H9 (cell line): ENCODE measurements at regions not wholly inside any gene's neighbourhood (a gene's known extent, or its start where the extent isn't known, plus 50 kb on each side); places are given as distances from the start of the nearest gene placed in this dataset.
A peak's percentile ranks its signal among the peaks of the same experiment; 100 is the strongest.

ENCODE experiments used
- DNase-seq: peaks from one replicate; pipeline ENCODE4 v3.0.0-alpha.2; 2017
- H2AFZ ChIP-seq: one replicate; pipeline ENCODE4 v1.6.1; 2013; ENCODE audit warnings: mild to moderate bottlenecking, low read length, control low read depth, moderate library complexity
- H2AK5ac ChIP-seq: 2 replicates; pipeline ENCODE4 v1.6.1; 2013; ENCODE audit warnings: low read length, control low read depth, mixed read lengths; ENCODE audit not compliant: insufficient read length
- H2BK120ac ChIP-seq: one replicate; pipeline ENCODE4 v1.6.1; 2013; ENCODE audit warnings: low read depth, mild to moderate bottlenecking, low read length, control low read depth, inconsistent platforms; ENCODE audit not compliant: poor library complexity, severe bottlenecking
- H2BK12ac ChIP-seq: 2 replicates; pipeline ENCODE4 v1.6.1; 2013; ENCODE audit warnings: low read length, control low read depth, mixed read lengths, low read depth; ENCODE audit not compliant: insufficient read length
- H2BK15ac ChIP-seq: 2 replicates; pipeline ENCODE4 v1.6.1; 2013; ENCODE audit warnings: low read depth, low read length, control low read depth
- H2BK20ac ChIP-seq: one replicate; pipeline ENCODE4 v1.6.1; 2013; ENCODE audit warnings: low read depth, mild to moderate bottlenecking, low read length, control low read depth, inconsistent platforms; ENCODE audit not compliant: poor library complexity, severe bottlenecking
- H2BK5ac ChIP-seq: 2 replicates; pipeline ENCODE4 v1.6.1; 2013; ENCODE audit warnings: low read length, control low read depth, mixed read lengths; ENCODE audit not compliant: insufficient read length
- H3K14ac ChIP-seq: 2 replicates; pipeline ENCODE4 v1.6.1; 2013; ENCODE audit warnings: low read length, control low read depth; ENCODE audit not compliant: insufficient read depth
- H3K18ac ChIP-seq: 2 replicates; pipeline ENCODE4 v1.6.1; 2013; ENCODE audit warnings: low read depth, mild to moderate bottlenecking, mixed read lengths, low read length, control low read depth; ENCODE audit not compliant: insufficient read length
- H3K23ac ChIP-seq: 2 replicates; pipeline ENCODE4 v1.6.1; 2013; ENCODE audit warnings: low read length, control low read depth, mixed read lengths, low read depth; ENCODE audit not compliant: insufficient read length
- H3K23me2 ChIP-seq: 2 replicates; pipeline ENCODE4 v1.6.1; 2013; ENCODE audit warnings: low read depth, mild to moderate bottlenecking, mixed read lengths, low read length, control low read depth; ENCODE audit not compliant: insufficient read length, poor library complexity, severe bottlenecking
- H3K27ac ChIP-seq: 2 replicates; pipeline ENCODE4 v1.5.1; 2013; ENCODE audit warnings: low read length, control low read depth, mixed read lengths, low read depth; ENCODE audit not compliant: insufficient read length
- H3K27me3 ChIP-seq: 2 replicates; pipeline ENCODE4 v1.6.1; 2013; ENCODE audit warnings: low read length, control low read depth, inconsistent platforms; ENCODE audit not compliant: insufficient read depth
- H3K4ac ChIP-seq: 2 replicates; pipeline ENCODE4 v1.6.1; 2013; ENCODE audit warnings: low read depth, mild to moderate bottlenecking, control low read depth, inconsistent platforms, low read length, moderate library complexity
- H3K4me1 ChIP-seq: 2 replicates; pipeline ENCODE4 v1.6.1; 2013; ENCODE audit warnings: low read length, control low read depth, inconsistent platforms; ENCODE audit not compliant: insufficient read depth
- H3K4me2 ChIP-seq: 2 replicates; pipeline ENCODE4 v1.6.1; 2013; ENCODE audit warnings: low read length, control low read depth, mixed read lengths; ENCODE audit not compliant: insufficient read length, insufficient read depth
- H3K56ac ChIP-seq: 2 replicates; pipeline ENCODE4 v1.6.1; 2013; ENCODE audit warnings: low read depth, mild to moderate bottlenecking, mixed read lengths, low read length, control low read depth; ENCODE audit not compliant: insufficient read length
- H3K79me1 ChIP-seq: 2 replicates; pipeline ENCODE4 v1.6.1; 2013; ENCODE audit warnings: low read depth, mild to moderate bottlenecking, moderate library complexity, low read length, control low read depth, inconsistent platforms; ENCODE audit not compliant: insufficient read depth, poor library complexity, severe bottlenecking
- H3K79me2 ChIP-seq: 2 replicates; pipeline ENCODE4 v1.6.1; 2013; ENCODE audit warnings: low read length, control low read depth, inconsistent platforms; ENCODE audit not compliant: insufficient read depth
- H3K9ac ChIP-seq: 2 replicates; pipeline ENCODE4 v1.6.1; 2013; ENCODE audit warnings: low read length, control low read depth, mixed read lengths; ENCODE audit not compliant: insufficient read length; ENCODE audit errors: extremely low read depth
- H3K9me3 ChIP-seq: one replicate; pipeline ENCODE4 v1.6.1; 2013; ENCODE audit warnings: low read depth, low read length, inconsistent platforms; ENCODE audit not compliant: control insufficient read depth
- H3T11ph ChIP-seq: one replicate; pipeline ENCODE4 v1.6.1; 2013; ENCODE audit warnings: mild to moderate bottlenecking, low read length, control low read depth, inconsistent platforms
- H4K20me1 ChIP-seq: one replicate; pipeline ENCODE4 v1.6.1; 2013; ENCODE audit not compliant: control insufficient read depth, insufficient read length, insufficient read depth
- H4K5ac ChIP-seq: 2 replicates; pipeline ENCODE4 v1.6.1; 2013; ENCODE audit warnings: low read depth, mild to moderate bottlenecking, mixed read lengths, low read length, control low read depth; ENCODE audit not compliant: insufficient read length
- H4K8ac ChIP-seq: replicated peaks from 2 replicates; pipeline ENCODE4 v1.6.1; 2013; ENCODE audit warnings: low read length, control low read depth, mixed read lengths, low read depth; ENCODE audit not compliant: insufficient read length
- H4K91ac ChIP-seq: 2 replicates; pipeline ENCODE4 v1.6.1; 2013; ENCODE audit warnings: low read depth, mild to moderate bottlenecking, moderate library complexity, mixed read lengths, low read length, control low read depth; ENCODE audit not compliant: insufficient read length
- H3K27ac Mint-ChIP-seq, 3 experiments: 2 replicates in 2 of 3; 3 replicates in 1 of 3; pipeline ENCODE4 v1.8.0; 2020 to 2021; ENCODE audit warnings: mixed read lengths in 3 of 3, mild to moderate bottlenecking in 1 of 3, moderate library complexity in 1 of 3
- H3K27me3 Mint-ChIP-seq: 2 replicates; pipeline ENCODE4 v1.8.0; 2021; ENCODE audit warnings: low read depth, mild to moderate bottlenecking, moderate library complexity, mixed read lengths
- H3K36me3 Mint-ChIP-seq, 3 experiments: 2 replicates in 2 of 3; 3 replicates in 1 of 3; pipeline ENCODE4 v1.8.0; 2020 to 2021; ENCODE audit warnings: low read depth in 3 of 3, mixed read lengths in 3 of 3; ENCODE audit not compliant: insufficient read depth in 1 of 3
- H3K4me1 Mint-ChIP-seq, 2 experiments: 2 replicates each; pipeline ENCODE4 v1.8.0; 2020; ENCODE audit warnings: mixed read lengths in 2 of 2
- H3K4me3 Mint-ChIP-seq, 2 experiments: 2 replicates in 1 of 2; 3 replicates in 1 of 2; pipeline ENCODE4 v1.8.0; 2020 to 2021; ENCODE audit warnings: mild to moderate bottlenecking in 2 of 2, mixed read lengths in 2 of 2, moderate library complexity in 1 of 2
- H3K9me3 Mint-ChIP-seq, 2 experiments: 2 replicates in 1 of 2; 3 replicates in 1 of 2; pipeline ENCODE4 v1.8.0; 2020; ENCODE audit warnings: mild to moderate bottlenecking in 2 of 2, mixed read lengths in 2 of 2, moderate library complexity in 1 of 2
- CTCF ChIP-seq: fragments of 200-600 bp; sonication (generic); conservative IDR thresholded peaks from 3 replicates; pipeline ENCODE4 v1.8.0; 2021; ENCODE audit warnings: antibody characterized with exemption, mild to moderate bottlenecking
- WGBS: extraction: QIAGEN DNeasy Blood & Tissue Kit; methylation state at CpG from one replicate; pipeline ENCODE4 v1.1.7; 2013; ENCODE audit warnings: missing lambda C conversion rate, low lambda C conversion rate, mixed read lengths; ENCODE audit not compliant: insufficient read length; ENCODE audit errors: extremely low coverage; 5-methylcytosine and 5-hydroxymethylcytosine counted together

- no peaks in the 10 kb centered on the region for H3K23me2 ChIP-seq
- TF ChIP-seq CTCF, result no peak
- H3K56ac ChIP-seq, result no peak overlapping the region
- WGBS, result no CpG with 5 or more reads among the region's 9 CpGs
- H2BK12ac ChIP-seq, result no peak overlapping the region
- no peaks in the 10 kb centered on the region for H4K20me1 ChIP-seq
- no peak overlapping the region for H3T11ph ChIP-seq
- no peaks in the 10 kb centered on the region for H3K36me3 Mint-ChIP-seq
- H4K5ac ChIP-seq, result no peak overlapping the region
- 0 out of 2 replicates have a peak overlapping the region, but pooled peaks have one; percentile 3 for H3K14ac ChIP-seq
- no peak overlapping the region for H3K4me2 ChIP-seq
- H3K9me3 ChIP-seq, result no peaks in the 10 kb centered on the region
- no peak overlapping the region for H3K9ac ChIP-seq
- peaks cover 5 to 11% of the 10 kb centered on the region in 2 experiments for H3K4me1 Mint-ChIP-seq
- H3K4me1 ChIP-seq, result no peaks in the 10 kb centered on the region
- H3K27me3 Mint-ChIP-seq, result no peaks in the 10 kb centered on the region
- H4K91ac ChIP-seq, result no peak overlapping the region
- no peak overlapping the region for H3K18ac ChIP-seq
- no peak overlapping the region for H3K27ac Mint-ChIP-seq
- no peak overlapping the region for H2AK5ac ChIP-seq
- no peak overlapping the region for H2BK20ac ChIP-seq
- no peak overlapping the region for H2BK15ac ChIP-seq
- no peak overlapping the region for H3K4ac ChIP-seq
- peak overlapping the region; percentile 18 for H4K8ac ChIP-seq
- no peak overlapping the region for H3K27ac ChIP-seq
- no peaks in the 10 kb centered on the region for H3K27me3 ChIP-seq
- no peaks in the 10 kb centered on the region for H3K9me3 Mint-ChIP-seq
- H2BK120ac ChIP-seq, result no peak overlapping the region
- H3K23ac ChIP-seq, result no peak overlapping the region
- no peak for DNase-seq
- H2AFZ ChIP-seq, result no peak overlapping the region
- no peak overlapping the region for H3K4me3 Mint-ChIP-seq
- H2BK5ac ChIP-seq, result no peak overlapping the region
- no peaks in the 10 kb centered on the region for H3K79me2 ChIP-seq
- H3K79me1 ChIP-seq, result no peaks in the 10 kb centered on the region
Measured at GRCh38 chr13:31441800-31442510, 242.2 kb downstream of the B3GLCT start.
